ENCODE measurements at regions not wholly inside any gene's neighbourhood (a gene's known extent, or its start where the extent isn't known, plus 50 kb on each side); places are given as distances from the start of the nearest gene placed in this dataset.

DNA sequence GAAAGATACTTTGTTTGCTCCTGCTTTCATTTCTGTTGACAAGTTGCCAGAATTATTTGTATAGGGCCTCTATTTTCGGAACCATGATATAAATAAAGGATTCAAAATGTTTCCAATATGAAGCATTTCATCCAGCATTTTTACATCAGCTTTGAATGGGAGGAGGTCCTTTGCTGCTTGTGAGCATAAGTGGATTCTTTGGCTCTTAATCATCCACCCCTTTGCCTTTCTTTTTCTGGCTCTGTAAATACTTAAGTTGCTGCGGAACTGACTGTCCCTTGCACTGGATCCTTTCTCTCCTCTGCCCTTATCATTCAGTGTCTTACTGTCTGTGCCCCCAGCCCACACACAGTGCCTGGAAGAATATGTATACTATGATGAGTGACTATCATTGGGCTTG, 357.3 kb upstream of the RGS6 start:
- H3K9me3 ChIP-seq: no peaks in the 10 kb centered on the region
- H3K36me3 ChIP-seq: no peaks in the 10 kb centered on the region
- no peak for DNase-seq (ENCODE audit: low spot score)
- TF ChIP-seq, protein P1, sequence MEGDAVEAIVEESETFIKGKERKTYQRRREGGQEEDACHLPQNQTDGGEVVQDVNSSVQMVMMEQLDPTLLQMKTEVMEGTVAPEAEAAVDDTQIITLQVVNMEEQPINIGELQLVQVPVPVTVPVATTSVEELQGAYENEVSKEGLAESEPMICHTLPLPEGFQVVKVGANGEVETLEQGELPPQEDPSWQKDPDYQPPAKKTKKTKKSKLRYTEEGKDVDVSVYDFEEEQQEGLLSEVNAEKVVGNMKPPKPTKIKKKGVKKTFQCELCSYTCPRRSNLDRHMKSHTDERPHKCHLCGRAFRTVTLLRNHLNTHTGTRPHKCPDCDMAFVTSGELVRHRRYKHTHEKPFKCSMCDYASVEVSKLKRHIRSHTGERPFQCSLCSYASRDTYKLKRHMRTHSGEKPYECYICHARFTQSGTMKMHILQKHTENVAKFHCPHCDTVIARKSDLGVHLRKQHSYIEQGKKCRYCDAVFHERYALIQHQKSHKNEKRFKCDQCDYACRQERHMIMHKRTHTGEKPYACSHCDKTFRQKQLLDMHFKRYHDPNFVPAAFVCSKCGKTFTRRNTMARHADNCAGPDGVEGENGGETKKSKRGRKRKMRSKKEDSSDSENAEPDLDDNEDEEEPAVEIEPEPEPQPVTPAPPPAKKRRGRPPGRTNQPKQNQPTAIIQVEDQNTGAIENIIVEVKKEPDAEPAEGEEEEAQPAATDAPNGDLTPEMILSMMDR (IDR thresholded peaks at IDR 0.05): no peak
- H3K27ac ChIP-seq: no peak overlapping the region
- H3K4me3 ChIP-seq: no peak overlapping the region
- H3K27me3 ChIP-seq (replicated peaks; ENCODE audit: insufficient read depth): no peaks in the 10 kb centered on the region
- ATAC-seq (ENCODE audit: insufficient number of reproducible peaks, low FRiP score, low read depth): no peak
- H3K4me1 ChIP-seq (ENCODE audit: control insufficient read depth in 1 of 2, low read depth in 2 of 2): peaks cover 16 to 20% of the 10 kb centered on the region in 2 donors

DNA sequence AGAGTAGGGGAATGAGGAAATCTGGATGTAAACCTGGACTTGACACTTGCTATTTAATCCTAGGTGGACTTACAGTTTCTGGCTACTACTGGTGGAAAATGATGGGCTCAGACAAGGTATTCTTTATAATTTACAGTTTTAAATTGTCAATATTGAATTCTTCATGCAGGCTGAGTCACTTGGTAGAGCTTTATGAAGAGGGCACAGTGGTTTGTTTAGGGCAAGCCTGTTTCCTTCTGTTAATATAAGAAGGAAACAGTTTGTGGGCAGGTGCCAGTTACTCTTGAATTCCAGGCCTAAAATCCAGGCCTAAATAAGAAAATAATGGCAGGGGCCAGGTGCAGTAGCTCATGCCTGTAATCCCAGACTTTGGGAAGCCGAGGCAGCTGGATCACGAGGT, 355.8 kb upstream of the RGS6 start:
- no peaks in the 10 kb centered on the region for H3K36me3 ChIP-seq
- TF ChIP-seq, protein P1 (IDR thresholded peaks at IDR 0.05): no peak
- no peak for ATAC-seq (ENCODE audit: insufficient number of reproducible peaks, low FRiP score, low read depth)
- H3K4me3 ChIP-seq: no peak overlapping the region
- no peaks in the 10 kb centered on the region for H3K27me3 ChIP-seq (replicated peaks; ENCODE audit: insufficient read depth)
- H3K4me1 ChIP-seq (ENCODE audit: control insufficient read depth in 1 of 2, low read depth in 2 of 2): peaks cover 16 to 20% of the 10 kb centered on the region in 2 donors
- H3K27ac ChIP-seq: no peak overlapping the region
- no peaks in the 10 kb centered on the region for H3K9me3 ChIP-seq
- DNase-seq (ENCODE audit: low spot score): no peak

DNA sequence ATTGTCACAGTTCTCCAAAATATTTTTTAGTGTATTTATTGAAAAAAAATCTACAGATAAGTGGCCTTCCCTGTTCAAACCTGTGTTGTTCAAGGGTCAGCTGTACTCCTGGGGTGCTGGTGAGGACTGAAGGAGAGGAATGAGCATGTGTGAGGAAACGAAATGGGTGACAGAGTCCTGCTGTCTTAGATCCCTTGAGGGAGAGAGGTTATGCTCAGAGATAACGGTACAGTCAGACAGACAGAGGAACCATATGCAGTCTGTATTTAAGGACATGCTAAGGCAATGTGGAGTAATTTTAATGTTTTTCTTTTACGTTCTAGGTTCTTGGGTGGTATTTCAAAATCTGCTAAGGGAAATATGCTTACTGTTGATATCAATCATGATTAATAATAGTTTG, 352.9 kb upstream of the RGS6 start:
- no peaks in the 10 kb centered on the region for H3K27me3 ChIP-seq (replicated peaks; ENCODE audit: insufficient read depth)
- H3K9me3 ChIP-seq: no peaks in the 10 kb centered on the region
- no peak for DNase-seq (ENCODE audit: low spot score)
- ATAC-seq (ENCODE audit: insufficient number of reproducible peaks, low FRiP score, low read depth): no peak
- H3K4me1 ChIP-seq (ENCODE audit: control insufficient read depth in 1 of 2, low read depth in 2 of 2): peaks cover 17 to 19% of the 10 kb centered on the region in 2 donors
- no peaks in the 10 kb centered on the region for H3K36me3 ChIP-seq
- H3K27ac ChIP-seq: no peak overlapping the region
- TF ChIP-seq, protein P1 (IDR thresholded peaks at IDR 0.05): no peak
- no peak overlapping the region for H3K4me3 ChIP-seq

DNA sequence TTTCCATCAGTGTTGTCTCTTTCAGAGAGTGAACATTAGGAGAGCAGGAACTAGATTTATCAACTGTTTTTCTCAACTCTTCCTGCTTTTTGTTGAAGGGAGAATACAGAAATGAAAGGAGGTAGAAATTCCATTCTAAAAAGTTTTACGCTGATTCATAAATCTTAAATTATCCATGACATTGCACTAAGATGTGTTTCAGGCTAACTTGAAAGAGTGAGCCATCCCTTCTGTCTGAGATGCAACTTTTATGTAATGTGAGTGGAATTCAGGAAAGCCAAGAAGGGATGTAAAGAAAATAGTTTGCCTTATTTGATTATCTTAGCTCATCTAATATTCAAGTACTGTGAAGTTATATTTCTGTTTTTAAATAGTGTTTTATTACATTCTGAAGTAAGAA, 349.5 kb upstream of the RGS6 start:
- H3K4me1 ChIP-seq (ENCODE audit: control insufficient read depth in 1 of 2, low read depth in 2 of 2): peaks cover 17 to 27% of the 10 kb centered on the region in 2 donors
- H3K9me3 ChIP-seq: no peaks in the 10 kb centered on the region
- H3K36me3 ChIP-seq: no peaks in the 10 kb centered on the region
- no peak overlapping the region for H3K4me3 ChIP-seq
- TF ChIP-seq, protein P1 (IDR thresholded peaks at IDR 0.05): no peak
- DNase-seq (ENCODE audit: low spot score) (no peak), ATAC-seq (ENCODE audit: insufficient number of reproducible peaks, low FRiP score, low read depth) (no peak)
- no peak overlapping the region for H3K27ac ChIP-seq
- H3K27me3 ChIP-seq (replicated peaks; ENCODE audit: insufficient read depth): no peaks in the 10 kb centered on the region

DNA sequence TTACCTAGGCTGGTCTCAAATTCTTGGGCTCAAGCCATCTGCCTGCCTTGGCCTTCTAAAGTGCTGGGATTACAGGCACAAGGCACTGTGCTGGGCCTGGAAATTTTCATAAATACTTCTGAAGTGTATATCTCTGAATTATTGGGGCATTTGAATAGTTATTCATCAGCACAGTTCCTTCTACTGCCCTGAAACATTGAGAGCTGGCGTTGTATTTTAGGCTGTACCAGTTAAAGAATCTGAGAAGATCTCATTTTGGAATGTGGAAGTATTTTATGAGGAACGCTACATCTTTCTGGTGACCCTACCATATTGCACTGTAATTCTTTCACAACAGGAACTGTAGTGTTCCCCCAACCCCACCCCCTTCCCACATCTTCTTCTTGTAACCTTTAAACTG, 349.0 kb upstream of the RGS6 start:
- ATAC-seq (ENCODE audit: insufficient number of reproducible peaks, low FRiP score, low read depth): no peak

More for the DNA sequence above, 349.0 kb upstream of the RGS6 start:
- Histone ChIP-seq H3K9me3 (no peaks in the 10 kb centered on the region), H3K36me3 (no peaks in the 10 kb centered on the region), H3K27me3 (replicated peaks; ENCODE audit: insufficient read depth) (no peaks in the 10 kb centered on the region), H3K4me3 (no peak overlapping the region), H3K4me1 (ENCODE audit: control insufficient read depth in 1 of 2, low read depth in 2 of 2) (peaks cover 17 to 29% of the 10 kb centered on the region in 2 donors), H3K27ac (no peak overlapping the region)
- DNase-seq (ENCODE audit: low spot score): no peak
- TF ChIP-seq, protein P1 (IDR thresholded peaks at IDR 0.05): no peak
